K562 (cell line): ENCODE measurements at regions not wholly inside any gene's neighbourhood (a gene's known extent, or its start where the extent isn't known, plus 50 kb on each side); places are given as distances from the start of the nearest gene placed in this dataset.

Experiments used
- ATAC-seq: fragments of 200-7000 bp; cut with Tn5 transposase; 3 replicates; pipeline ENCODE4 v1.9.1; 2020; ENCODE audit warnings: moderate library complexity
- BruUV-seq: library from RNA; stranded (reverse); fragments of 400-500 nt; replicated peaks from 2 replicates; lab custom pipeline; 2021; lab: Mats Ljungman, UMichigan
- CTCF ChIA-PET: fragments of 300-600 bp; formaldehyde crosslinking; extraction: SDS; loops from one replicate; lab custom pipeline; 2021; ENCODE audit warnings: low intra/inter-chr PET ratio; lab: Yijun Ruan, JAX
- POLR2A ChIA-PET: fragments of 300-600, 350-650 bp; sonication (Branson Sonifier 250); formaldehyde crosslinking; extraction: SDS; loops from one replicate; lab custom pipeline; 2021; ENCODE audit warnings: antibody characterized with exemption, inconsistent platforms; lab: Yijun Ruan, JAX
- DNase-seq, 4 experiments: peaks; one replicate each; pipeline versions ENCODE4 v3.0.0 to v3.0.0-alpha.2; 2011 to 2018; ENCODE audit warnings: low spot score in 3 of 4, mixed read lengths in 3 of 4; ENCODE audit errors: extremely low read depth in 1 of 4
- FAIRE-seq: peaks from 2 replicates; lab custom pipeline; 2011; peaks lifted over from hg19 to GRCh38; lab: Jason Lieb, UNC
- H2AFZ ChIP-seq: 2 replicates; pipeline ENCODE4 v1.6.0; 2011; ENCODE audit warnings: low read depth, low read length, control low read depth, inconsistent platforms
- H3K27ac ChIP-seq: fragments of 200-600 bp; 3 replicates; pipeline ENCODE4 v1.8.0; 2011; ENCODE audit warnings: low read depth, mild to moderate bottlenecking, control low read depth, inconsistent platforms, low read length, moderate library complexity, mixed read lengths; ENCODE audit errors: extremely low read depth
- H3K27me3 ChIP-seq, 2 experiments: fragments of 300-600 bp in 1 of 2; 2 replicates in 1 of 2; 3 replicates in 1 of 2; pipeline versions ENCODE4 v1.6.0 to v1.8.0; 2011; ENCODE audit warnings: inconsistent platforms in 2 of 2, low read length in 2 of 2, mild to moderate bottlenecking in 1 of 2, mixed read lengths in 1 of 2, moderate library complexity in 1 of 2; ENCODE audit not compliant: control insufficient read depth in 2 of 2, insufficient read depth in 2 of 2
- H3K36me3 ChIP-seq: fragments of 300-600 bp; 3 replicates; pipeline ENCODE4 v1.8.0; 2011; ENCODE audit warnings: mild to moderate bottlenecking, low read length, inconsistent platforms; ENCODE audit not compliant: control insufficient read depth, insufficient read depth
- H3K4me1 ChIP-seq, 2 experiments: fragments of 200-600 bp in 1 of 2; replicated peaks in 1 of 2; 2 replicates in 1 of 2; 3 replicates in 1 of 2; pipeline versions ENCODE4 v1.5.1 to v1.8.0; 2011; ENCODE audit warnings: inconsistent platforms in 2 of 2, low read length in 2 of 2, mild to moderate bottlenecking in 1 of 2, mixed read lengths in 1 of 2, moderate library complexity in 1 of 2; ENCODE audit not compliant: control insufficient read depth in 2 of 2, insufficient read depth in 2 of 2
- H3K4me2 ChIP-seq: 2 replicates; pipeline ENCODE4 v1.6.1; 2011; ENCODE audit warnings: low read length, control low read depth, inconsistent platforms, mixed read lengths; ENCODE audit not compliant: insufficient read depth
- H3K4me3 ChIP-seq: fragments of 200-600 bp; sonication (generic), shearing (Covaris generic); 2 replicates; pipeline ENCODE4 v1.5.1; 2016; ENCODE audit warnings: control low read depth, inconsistent platforms
- H3K79me2 ChIP-seq: fragments of 200-600 bp; 3 replicates; pipeline ENCODE4 v1.8.0; 2011; ENCODE audit warnings: low read length, inconsistent platforms; ENCODE audit not compliant: control insufficient read depth, insufficient read depth
- H3K9ac ChIP-seq, 2 experiments: 2 replicates each; pipeline versions ENCODE4 v1.6.0 to v1.6.1; 2011; ENCODE audit warnings: low read depth in 2 of 2, low read length in 2 of 2, control low read depth in 1 of 2, inconsistent platforms in 1 of 2, mild to moderate bottlenecking in 1 of 2, mixed read lengths in 1 of 2; ENCODE audit not compliant: insufficient read depth in 1 of 2
- H3K9me1 ChIP-seq: one replicate; pipeline ENCODE4 v1.6.0; 2011; ENCODE audit warnings: inconsistent platforms, mild to moderate bottlenecking, low read length, moderate library complexity; ENCODE audit not compliant: control insufficient read depth, insufficient read depth
- H3K9me3 ChIP-seq: replicated peaks from 2 replicates; pipeline ENCODE4 v1.5.1; 2011; ENCODE audit warnings: low read depth, low read length, inconsistent platforms; ENCODE audit not compliant: control insufficient read depth, insufficient read depth
- H4K20me1 ChIP-seq: replicated peaks from 2 replicates; pipeline ENCODE4 v1.6.1; 2011; ENCODE audit warnings: low read length, inconsistent platforms, mixed read lengths; ENCODE audit not compliant: control insufficient read depth, insufficient read depth
- CEBPZ ChIP-seq: fragments of 150-350 bp; IDR thresholded peaks from 2 replicates; pipeline ENCODE4 v1.6.1; 2014; ENCODE audit warnings: low read depth, mild to moderate bottlenecking, low read length, borderline replicate concordance
- FOXJ3 ChIP-seq: sonication (generic); formaldehyde crosslinking; IDR thresholded peaks from 2 replicates; pipeline ENCODE4 v1.4.0; 2020; ENCODE audit warnings: mild to moderate bottlenecking, missing genetic modification reagents
- MYBL2 ChIP-seq, 2 experiments: fragments of 450-650 bp in 1 of 2; sonication (generic) in 1 of 2; formaldehyde crosslinking in 1 of 2; IDR thresholded peaks; 2 replicates each; pipeline versions ENCODE4 v1.6.1 to v1.8.1; 2017 to 2022; ENCODE audit warnings: borderline replicate concordance in 1 of 2, inconsistent platforms in 1 of 2, low read depth in 1 of 2, mild to moderate bottlenecking in 1 of 2, missing genetic modification reagents in 1 of 2, moderate library complexity in 1 of 2
- NR3C1 ChIP-seq: sonication (generic); formaldehyde crosslinking; IDR thresholded peaks from 2 replicates; pipeline ENCODE4 v1.8.1; 2022; ENCODE audit warnings: missing genetic modification reagents
- PRDM10 ChIP-seq: fragments of 450-650 bp; IDR thresholded peaks from 2 replicates; pipeline ENCODE4 v1.6.1; 2018; ENCODE audit not compliant: partially characterized antibody
- TCF15 ChIP-seq: fragments of 250-450 bp; sonication (Bioruptor Pico); IDR thresholded peaks from 2 replicates; pipeline ENCODE4 v1.8.0; 2022; ENCODE audit warnings: moderate library complexity, mild to moderate bottlenecking, inconsistent platforms
- ZNF121 ChIP-seq: sonication (generic); formaldehyde crosslinking; conservative IDR thresholded peaks from 2 replicates; pipeline ENCODE4 v1.8.0; 2022; ENCODE audit warnings: missing genetic modification reagents
- ZNF583 ChIP-seq: fragments of 250-450 bp; sonication (Bioruptor Pico); IDR thresholded peaks from 2 replicates; pipeline ENCODE4 v1.4.0; 2020
- ZNF79 ChIP-seq: fragments of 250-450 bp; sonication (Bioruptor Pico); IDR thresholded peaks from 2 replicates; pipeline ENCODE4 v1.4.0; 2020; ENCODE audit warnings: low read depth, mild to moderate bottlenecking, moderate library complexity
- WGBS: fragments of 100-300 bp; shearing (Covaris generic); methylation state at CpG from one replicate; pipeline ENCODE4 v1.1.6; 2016; ENCODE audit warnings: low coverage, mixed read lengths; ENCODE audit not compliant: insufficient coverage; ENCODE audit errors: missing lambda C conversion rate; 5-methylcytosine and 5-hydroxymethylcytosine counted together
- in situ Hi-C: fragments of 300-500 bp; cut with MboI; formaldehyde crosslinking; loops from 4 replicates; pipeline ENCODE4 v1.15.0; 2018; ENCODE audit warnings: inconsistent platforms, mixed read lengths
- intact Hi-C: fragments of 100-400 bp; cut with micrococcal nuclease; formaldehyde crosslinking; loops from 2 replicates; pipeline ENCODE4 v1.14.2; 2022
- TF ChIP-seq, protein P1 (sequence below): sonication (generic); formaldehyde crosslinking; IDR thresholded peaks from 2 replicates; pipeline ENCODE4 v1.8.0; 2022; ENCODE audit warnings: mild to moderate bottlenecking, low read depth, missing genetic modification reagents
- TF ChIP-seq, protein P2 (sequence below): fragments of 250-450 bp; sonication (Bioruptor Pico); IDR thresholded peaks from 2 replicates; pipeline ENCODE4 v1.8.0; 2021; ENCODE audit warnings: borderline replicate concordance, mild to moderate bottlenecking, moderate library complexity; ENCODE audit not compliant: poor library complexity, severe bottlenecking

DNA sequence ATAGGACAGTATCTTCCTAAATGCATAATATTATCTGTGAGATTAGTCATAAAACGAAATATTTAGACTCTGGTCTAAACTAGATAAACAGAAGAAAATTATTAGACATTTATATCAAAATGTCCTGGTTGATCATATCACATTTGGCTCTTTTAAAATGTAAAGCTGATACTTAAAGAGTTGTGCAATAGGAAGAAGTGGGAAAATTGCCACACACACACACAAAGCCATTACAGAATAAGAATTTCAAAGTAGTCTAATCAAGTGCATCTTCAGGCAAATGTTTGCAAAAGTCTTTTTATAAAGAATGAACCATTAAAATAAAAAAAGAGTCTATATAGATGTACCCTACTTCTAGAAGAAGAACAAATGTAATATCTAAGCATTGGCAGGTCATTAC, 301.7 kb downstream of the KIF2B start (continued):
- no peak for TF ChIP-seq PRDM10
- TF ChIP-seq, protein P1, sequence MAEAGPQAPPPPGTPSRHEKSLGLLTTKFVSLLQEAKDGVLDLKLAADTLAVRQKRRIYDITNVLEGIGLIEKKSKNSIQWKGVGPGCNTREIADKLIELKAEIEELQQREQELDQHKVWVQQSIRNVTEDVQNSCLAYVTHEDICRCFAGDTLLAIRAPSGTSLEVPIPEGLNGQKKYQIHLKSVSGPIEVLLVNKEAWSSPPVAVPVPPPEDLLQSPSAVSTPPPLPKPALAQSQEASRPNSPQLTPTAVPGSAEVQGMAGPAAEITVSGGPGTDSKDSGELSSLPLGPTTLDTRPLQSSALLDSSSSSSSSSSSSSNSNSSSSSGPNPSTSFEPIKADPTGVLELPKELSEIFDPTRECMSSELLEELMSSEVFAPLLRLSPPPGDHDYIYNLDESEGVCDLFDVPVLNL (CRISPR knock-in tag), result no peak

- no peak overlapping the region for H3K4me3 ChIP-seq
- no peaks in the 10 kb centered on the region for H3K9me1 ChIP-seq
- WGBS, result 0% methylated on average over 1 of the region's 1 CpG
- H3K79me2 ChIP-seq, result no peaks in the 10 kb centered on the region
- no peak overlapping the region for H2AFZ ChIP-seq
- ATAC-seq (no peak), DNase-seq (no peak), FAIRE-seq (no peak)
- CTCF ChIA-PET, result no interaction called here
- POLR2A ChIA-PET, result no interaction called here
- in situ Hi-C loops (no loop called here), intact Hi-C loops (no loop called here)
- 0 out of 2 replicates have a peak, but pooled peaks cover 3% of the 10 kb centered on the region for H3K9me3 ChIP-seq
- BruUV-seq, result no TSS peak
- no peaks in the 10 kb centered on the region for H3K4me1 ChIP-seq
- no peaks in the 10 kb centered on the region for H4K20me1 ChIP-seq
- H3K27ac ChIP-seq, result no peak overlapping the region
- no peak overlapping the region for H3K4me2 ChIP-seq
- H3K27me3 ChIP-seq, result no peaks in the 10 kb centered on the region
- no peak overlapping the region for H3K9ac ChIP-seq
- H3K36me3 ChIP-seq, result no peaks in the 10 kb centered on the region
- TF ChIP-seq NR3C1 (CRISPR knock-in tag), result no peak
- TF ChIP-seq, protein P2, sequence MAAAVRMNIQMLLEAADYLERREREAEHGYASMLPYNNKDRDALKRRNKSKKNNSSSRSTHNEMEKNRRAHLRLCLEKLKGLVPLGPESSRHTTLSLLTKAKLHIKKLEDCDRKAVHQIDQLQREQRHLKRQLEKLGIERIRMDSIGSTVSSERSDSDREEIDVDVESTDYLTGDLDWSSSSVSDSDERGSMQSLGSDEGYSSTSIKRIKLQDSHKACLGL (CRISPR knock-in tag), result no peak
- TF ChIP-seq FOXJ3 (CRISPR knock-in tag), result no peak
- no peak for TF ChIP-seq ZNF583 (CRISPR knock-in tag)
- TF ChIP-seq ZNF121, result no peak
- no peak for TF ChIP-seq ZNF79 (CRISPR knock-in tag)
- no peak for TF ChIP-seq TCF15 (CRISPR knock-in tag)
- TF ChIP-seq CEBPZ, result no peak
- TF ChIP-seq MYBL2 (IDR thresholded peaks at IDR 0.05; ENCODE audit: low read depth), result no peak
- TF ChIP-seq MYBL2 (CRISPR knock-in tag; IDR thresholded peaks at IDR 0.05; ENCODE audit: borderline replicate concordance), result no peak
These were observed 330.7 kb downstream of the KIF2B start for GRCh38 chr17:54153423-54153822.
